MG63 (cell line): ENCODE measurements at regions not wholly inside any gene's neighbourhood (a gene's known extent, or its start where the extent isn't known, plus 50 kb on each side); places are given as distances from the start of the nearest gene placed in this dataset.

Experiments used
- DNase-seq: peaks from one replicate; pipeline ENCODE4 v3.0.0-alpha.2; 2020
- H3K27me3 ChIP-seq: fragments of 250-450 bp; sonication (Bioruptor Pico); 2 replicates; pipeline ENCODE4 v1.5.1; 2020; ENCODE audit warnings: mild to moderate bottlenecking, moderate library complexity
- H3K36me3 ChIP-seq: fragments of 250-450 bp; sonication (Bioruptor Pico); 2 replicates; pipeline ENCODE4 v1.5.1; 2020; ENCODE audit warnings: mild to moderate bottlenecking, moderate library complexity
- H3K4me3 ChIP-seq: fragments of 250-450 bp; sonication (Bioruptor Pico); 2 replicates; pipeline ENCODE4 v1.5.1; 2020; ENCODE audit warnings: mild to moderate bottlenecking, moderate library complexity
- H3K9me3 ChIP-seq: fragments of 250-450 bp; sonication (Bioruptor Pico); 2 replicates; pipeline ENCODE4 v1.5.1; 2020; ENCODE audit warnings: mild to moderate bottlenecking, moderate library complexity

DNA sequence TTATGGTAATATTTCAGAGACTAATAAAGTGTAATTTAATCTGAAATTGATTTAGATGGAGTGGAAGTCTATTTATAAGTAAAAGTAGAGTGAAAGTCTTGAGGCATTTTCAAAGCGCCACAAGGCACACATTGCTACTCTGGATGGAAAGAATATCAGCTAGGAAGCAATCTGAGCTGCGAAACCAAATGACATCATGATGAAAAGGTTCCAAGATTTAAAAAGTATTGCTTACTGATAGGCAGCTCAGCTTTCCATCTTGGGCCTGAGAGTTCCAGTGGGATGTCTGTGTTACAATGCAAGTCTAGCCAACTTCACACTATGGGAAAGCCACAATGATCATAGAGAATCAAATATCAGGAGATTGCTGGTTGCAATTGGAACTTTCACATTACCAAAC is 126.9 kb upstream of the VGLL2 start:
- no peak for DNase-seq

DNA sequence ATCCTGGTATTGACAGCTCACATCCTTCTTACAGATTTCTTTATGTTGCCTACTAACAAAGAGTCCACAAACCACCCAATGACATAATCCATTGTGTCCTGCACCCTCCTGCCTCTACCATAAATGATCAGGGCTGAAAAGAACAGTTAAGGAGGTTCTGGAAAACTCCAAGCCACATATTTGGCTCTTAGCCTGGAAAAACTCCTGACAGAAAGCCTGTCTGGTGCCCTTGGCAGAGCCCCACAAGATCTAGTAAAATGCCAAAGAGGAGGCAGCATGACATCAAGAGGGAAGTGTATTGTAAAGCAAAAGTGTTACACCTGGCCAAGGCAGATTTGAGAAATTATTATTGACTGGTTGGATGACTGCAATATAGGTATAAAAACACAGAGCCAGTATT is 126.4 kb upstream of the VGLL2 start:
- peak; percentile 6 for DNase-seq
- no peaks in the 10 kb centered on the region for H3K27me3 ChIP-seq
- H3K9me3 ChIP-seq = no peaks in the 10 kb centered on the region
- H3K4me3 ChIP-seq = no peak overlapping the region
- no peaks in the 10 kb centered on the region for H3K36me3 ChIP-seq

More for the DNA sequence above, 126.9 kb upstream of the VGLL2 start:
- no peaks in the 10 kb centered on the region for H3K36me3 ChIP-seq
- no peak overlapping the region for H3K4me3 ChIP-seq
- H3K9me3 ChIP-seq = no peaks in the 10 kb centered on the region
- H3K27me3 ChIP-seq = no peaks in the 10 kb centered on the region

DNA sequence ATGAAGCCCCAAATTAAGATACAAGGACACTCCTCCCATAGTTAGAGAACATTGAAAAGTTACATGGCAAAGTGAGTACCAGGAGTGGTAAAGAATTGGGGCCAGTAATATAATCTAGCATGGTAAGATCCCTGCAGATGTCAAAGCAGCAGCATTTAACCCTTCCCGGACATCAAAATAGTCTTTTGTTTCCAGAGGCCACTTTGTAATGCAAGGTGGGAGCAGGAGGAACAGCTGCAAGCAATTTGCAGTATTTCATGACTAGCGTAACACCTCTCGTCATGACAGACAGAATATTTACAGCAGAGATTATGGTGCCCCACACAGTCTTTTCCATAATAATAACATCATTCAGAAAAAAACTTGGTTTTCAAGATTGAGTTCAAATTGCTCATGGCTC is 123.2 kb upstream of the VGLL2 start:
- DNase-seq = no peak
- Histone ChIP-seq H3K4me3 (no peak overlapping the region), H3K27me3 (no peaks in the 10 kb centered on the region), H3K36me3 (no peaks in the 10 kb centered on the region), H3K9me3 (peaks cover 2% of the 10 kb centered on the region; the same call in 1 of the 2 replicates)

DNA sequence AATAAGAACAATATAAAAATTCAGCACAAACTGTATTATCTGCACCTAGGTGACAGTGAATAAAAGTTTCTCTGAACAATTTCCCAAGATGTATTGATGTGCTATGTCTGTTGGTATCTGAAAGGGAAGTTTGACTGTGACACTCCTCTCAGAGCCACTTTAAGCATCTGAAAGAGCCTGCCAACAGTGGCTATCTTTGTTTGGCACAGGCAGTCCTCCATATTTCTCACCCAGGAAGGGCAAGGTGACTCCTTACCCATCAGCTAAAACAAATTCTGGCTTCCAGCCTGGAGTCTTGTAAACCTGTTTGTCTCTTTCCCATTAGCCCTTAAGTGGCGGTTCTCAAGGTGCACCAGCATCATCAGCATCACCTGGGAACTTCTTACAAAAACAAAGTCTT is 122.4 kb upstream of the VGLL2 start:
- no peak overlapping the region for H3K4me3 ChIP-seq
- peaks cover 2% of the 10 kb centered on the region; the same call in 1 of the 2 replicates for H3K9me3 ChIP-seq
- no peaks in the 10 kb centered on the region for H3K27me3 ChIP-seq
- no peaks in the 10 kb centered on the region for H3K36me3 ChIP-seq
- no peak for DNase-seq

DNA sequence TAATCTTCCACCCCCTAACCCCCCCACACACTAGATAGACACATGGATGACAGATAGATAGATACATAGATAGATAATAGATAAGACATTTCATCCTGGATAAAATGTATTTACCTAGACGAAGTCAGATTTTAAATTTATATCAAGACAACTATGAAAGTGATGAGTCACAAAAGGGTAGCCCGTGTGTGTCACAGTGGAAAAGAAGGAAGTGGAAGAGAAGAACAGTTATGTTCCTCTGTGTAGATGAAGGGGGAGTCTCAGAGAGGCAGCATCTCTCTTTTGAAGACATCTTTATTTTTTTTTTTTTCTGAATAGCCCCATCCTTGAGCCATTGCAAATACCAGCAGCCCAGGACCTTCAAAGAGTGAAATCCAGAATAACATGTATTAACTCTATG is 121.7 kb upstream of the VGLL2 start:
- Histone ChIP-seq H3K9me3 (peaks cover 2% of the 10 kb centered on the region; the same call in 1 of the 2 replicates), H3K27me3 (no peaks in the 10 kb centered on the region), H3K36me3 (no peaks in the 10 kb centered on the region), H3K4me3 (no peak overlapping the region)
- DNase-seq = no peak

DNA sequence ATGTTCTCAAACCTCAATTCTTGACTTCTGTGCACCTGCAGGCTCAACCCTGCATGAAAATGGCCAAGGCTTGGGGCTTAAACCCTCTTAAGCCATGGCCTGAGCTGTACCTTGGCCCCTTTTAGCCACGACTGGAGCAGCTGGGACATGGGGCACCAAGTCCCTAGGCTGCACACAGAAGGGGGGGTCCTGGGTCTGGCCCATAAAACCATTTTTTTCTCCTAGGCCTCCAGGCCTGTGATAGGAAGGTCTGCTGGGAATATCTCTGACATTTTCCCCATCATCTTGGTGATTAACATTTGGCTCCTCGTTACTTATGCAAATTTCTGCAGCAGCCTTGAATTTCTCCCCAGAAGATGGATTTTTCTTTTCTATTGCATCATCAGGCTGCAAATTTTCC is 119.4 kb upstream of the VGLL2 start:
- Histone ChIP-seq H3K9me3 (peaks cover 2% of the 10 kb centered on the region; the same call in 1 of the 2 replicates), H3K4me3 (no peak overlapping the region), H3K36me3 (no peaks in the 10 kb centered on the region), H3K27me3 (no peaks in the 10 kb centered on the region)
- DNase-seq = no peak

DNA sequence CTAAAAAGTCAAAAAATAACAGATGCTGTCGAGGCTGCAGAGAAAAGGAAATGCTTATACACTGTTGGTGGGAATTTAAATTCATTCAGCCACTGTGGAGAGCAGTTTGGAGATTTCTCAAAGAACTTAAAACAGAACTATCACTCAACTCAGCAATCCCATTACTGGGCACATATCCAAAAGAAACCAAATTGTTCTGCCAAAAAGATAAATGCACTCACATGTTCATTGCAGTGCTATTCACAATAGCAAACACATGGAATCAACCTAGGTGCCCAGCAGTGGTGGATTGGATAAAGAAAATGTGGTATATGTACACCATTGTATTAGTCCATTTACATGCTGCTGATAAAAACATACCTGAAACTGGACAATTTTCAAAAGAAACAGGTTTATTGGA is 116.0 kb upstream of the VGLL2 start:
- H3K4me3 ChIP-seq = no peak overlapping the region
- no peaks in the 10 kb centered on the region for H3K36me3 ChIP-seq
- H3K27me3 ChIP-seq = no peaks in the 10 kb centered on the region
- no peak for DNase-seq
- H3K9me3 ChIP-seq = peaks cover 2% of the 10 kb centered on the region; the same call in 1 of the 2 replicates

DNA sequence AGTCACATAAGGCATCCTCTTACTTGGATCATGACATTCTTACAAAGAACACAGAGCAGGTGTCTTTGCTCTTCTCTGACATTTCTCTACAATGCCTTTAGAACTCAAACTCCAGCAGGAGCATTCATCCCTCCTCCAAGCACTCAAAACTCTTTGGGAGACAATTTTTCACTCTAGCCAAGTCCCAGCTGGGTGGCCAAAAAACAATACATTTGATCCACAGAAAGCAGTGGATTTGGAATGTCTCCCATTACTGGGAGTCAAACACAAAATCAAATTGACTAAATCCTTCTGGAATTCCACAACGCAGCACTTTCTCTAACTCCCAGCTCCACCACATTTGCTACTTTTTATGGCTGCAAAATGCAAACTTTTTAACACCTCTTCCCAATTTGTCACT is 108.6 kb upstream of the VGLL2 start:
- H3K4me3 ChIP-seq = no peak overlapping the region
- no peaks in the 10 kb centered on the region for H3K9me3 ChIP-seq
- no peaks in the 10 kb centered on the region for H3K27me3 ChIP-seq
- no peaks in the 10 kb centered on the region for H3K36me3 ChIP-seq
- no peak for DNase-seq

DNA sequence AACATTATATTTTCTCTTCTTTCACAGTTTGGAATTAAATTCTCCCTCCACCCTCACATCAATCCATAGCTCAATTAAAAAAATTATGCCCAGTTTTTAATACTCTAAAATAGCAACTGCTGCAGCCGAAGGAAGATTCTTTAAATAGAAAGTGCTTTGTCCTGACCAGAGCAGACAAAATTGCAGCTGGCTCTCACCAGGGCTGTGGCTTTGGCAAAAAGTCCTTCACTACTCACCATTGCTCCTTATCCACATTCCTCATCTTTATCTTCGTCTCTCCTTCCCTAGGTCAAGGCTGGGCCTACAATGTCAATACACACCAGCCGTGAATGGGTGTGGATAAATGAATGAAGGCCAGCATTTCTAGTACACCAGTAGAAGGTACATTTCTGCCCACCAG is 107.9 kb upstream of the VGLL2 start:
- no peak overlapping the region for H3K4me3 ChIP-seq
- no peaks in the 10 kb centered on the region for H3K36me3 ChIP-seq
- no peaks in the 10 kb centered on the region for H3K27me3 ChIP-seq
- H3K9me3 ChIP-seq = no peaks in the 10 kb centered on the region
- DNase-seq = no peak

DNA sequence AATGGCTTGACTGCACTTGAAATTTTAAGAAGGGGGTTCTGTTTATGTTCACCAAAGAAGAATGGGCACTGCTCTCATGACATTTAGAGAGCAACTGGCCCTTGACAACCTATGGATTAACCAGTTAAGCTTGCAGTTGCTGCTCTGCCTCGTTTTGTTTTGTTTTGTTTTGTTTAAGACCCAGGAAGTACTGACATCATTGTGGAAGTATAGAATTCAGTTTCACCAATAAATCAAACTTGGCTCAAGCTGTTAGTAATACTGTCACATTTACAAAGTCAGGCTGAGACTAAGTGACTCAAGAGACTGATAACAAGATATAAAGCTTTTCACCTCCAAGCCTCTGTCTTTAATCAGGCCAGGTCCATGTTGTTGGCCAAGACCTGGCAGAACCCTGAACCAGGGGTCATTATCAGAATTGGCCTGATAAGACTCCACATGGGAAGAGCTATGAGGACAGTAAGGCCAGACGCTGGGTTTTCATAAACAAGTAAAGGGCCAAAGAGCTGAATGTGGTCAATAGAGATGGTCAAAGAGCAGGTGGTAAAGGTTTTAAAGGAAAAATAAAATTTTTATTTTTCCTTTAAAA is 99.4 kb upstream of the VGLL2 start:
- no peaks in the 10 kb centered on the region for H3K36me3 ChIP-seq
- no peak for DNase-seq
- H3K4me3 ChIP-seq = no peak overlapping the region
- H3K9me3 ChIP-seq = no peaks in the 10 kb centered on the region
- no peaks in the 10 kb centered on the region for H3K27me3 ChIP-seq

DNA sequence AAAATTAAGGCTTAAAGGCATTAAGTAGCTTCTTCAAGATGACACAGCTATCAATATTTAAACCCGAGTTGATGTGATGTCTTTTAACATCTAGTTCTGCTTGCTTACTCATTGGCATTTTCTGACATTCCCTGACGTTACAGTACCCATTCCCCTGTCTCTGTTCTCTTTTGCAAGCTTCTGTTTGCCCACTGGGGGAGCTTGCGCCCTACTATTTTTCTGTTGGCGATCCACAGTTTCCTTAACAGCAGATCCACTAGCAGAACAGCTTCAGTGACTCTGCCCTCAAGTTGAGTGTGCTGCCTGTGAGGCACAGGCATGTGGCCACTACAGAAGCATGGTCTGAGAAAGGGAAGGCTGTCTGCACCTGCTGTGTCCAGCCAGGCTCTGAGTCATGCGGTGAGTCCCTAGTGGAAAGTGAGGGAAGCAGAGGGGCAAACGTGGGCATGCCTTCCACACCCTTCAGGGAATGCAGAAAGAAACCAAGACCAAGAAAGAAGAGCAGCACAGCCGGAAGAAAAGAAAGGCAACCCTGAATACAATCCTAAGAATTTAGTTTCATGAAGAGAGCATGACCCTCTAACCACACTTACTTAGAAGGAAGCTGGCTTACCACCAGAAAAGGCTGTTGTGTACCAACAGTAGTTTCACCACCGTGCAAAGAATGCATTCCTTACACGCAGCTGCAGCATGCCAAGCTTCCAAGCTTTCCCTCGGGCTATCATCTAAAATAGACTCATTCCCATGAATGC is 97.7 kb upstream of the VGLL2 start:
- peak; percentile 77 for DNase-seq
- Histone ChIP-seq H3K36me3 (no peaks in the 10 kb centered on the region), H3K27me3 (no peaks in the 10 kb centered on the region), H3K9me3 (peaks cover 2% of the 10 kb centered on the region; the same call in 1 of the 2 replicates), H3K4me3 (no peak overlapping the region)

DNA sequence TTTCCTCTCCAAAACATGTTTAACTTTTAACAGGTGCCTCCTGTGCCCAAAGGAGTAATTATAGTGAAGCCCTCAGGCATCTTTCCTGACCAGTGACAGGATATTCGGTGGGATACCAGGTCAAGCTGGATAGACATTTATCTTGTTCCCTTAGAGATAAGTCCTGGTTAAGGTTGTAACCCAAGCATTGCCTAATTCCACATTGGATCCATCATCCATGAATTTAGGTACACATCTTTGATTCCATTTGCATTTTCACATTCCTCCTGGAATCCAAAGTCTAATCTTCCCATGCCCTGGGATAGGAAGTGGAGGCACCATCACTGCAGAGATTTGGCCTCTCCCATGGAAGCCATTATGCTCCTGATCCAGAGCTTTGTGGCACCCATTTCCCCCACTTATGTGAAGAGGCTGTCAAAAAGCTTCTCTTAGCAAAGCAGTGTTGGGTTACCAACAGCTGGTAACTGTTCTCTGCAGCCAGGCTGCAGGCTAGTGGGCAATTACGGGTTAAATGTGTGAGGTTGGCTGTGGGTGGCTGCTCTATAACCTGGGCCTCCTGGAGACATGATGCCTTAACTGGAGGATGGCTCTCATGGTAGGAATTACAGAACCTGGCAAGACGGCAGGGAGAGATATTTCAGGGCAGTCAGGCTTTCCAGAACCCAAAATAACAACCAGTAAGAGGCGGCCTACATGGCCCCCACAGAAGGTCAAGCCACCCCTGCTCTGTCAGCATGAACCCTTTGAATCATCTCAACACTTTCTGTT is 96.9 kb upstream of the VGLL2 start:
- no peaks in the 10 kb centered on the region for H3K27me3 ChIP-seq
- peaks cover 2% of the 10 kb centered on the region; the same call in 1 of the 2 replicates for H3K9me3 ChIP-seq
- no peak for DNase-seq
- no peak overlapping the region for H3K4me3 ChIP-seq
- H3K36me3 ChIP-seq = no peaks in the 10 kb centered on the region

DNA sequence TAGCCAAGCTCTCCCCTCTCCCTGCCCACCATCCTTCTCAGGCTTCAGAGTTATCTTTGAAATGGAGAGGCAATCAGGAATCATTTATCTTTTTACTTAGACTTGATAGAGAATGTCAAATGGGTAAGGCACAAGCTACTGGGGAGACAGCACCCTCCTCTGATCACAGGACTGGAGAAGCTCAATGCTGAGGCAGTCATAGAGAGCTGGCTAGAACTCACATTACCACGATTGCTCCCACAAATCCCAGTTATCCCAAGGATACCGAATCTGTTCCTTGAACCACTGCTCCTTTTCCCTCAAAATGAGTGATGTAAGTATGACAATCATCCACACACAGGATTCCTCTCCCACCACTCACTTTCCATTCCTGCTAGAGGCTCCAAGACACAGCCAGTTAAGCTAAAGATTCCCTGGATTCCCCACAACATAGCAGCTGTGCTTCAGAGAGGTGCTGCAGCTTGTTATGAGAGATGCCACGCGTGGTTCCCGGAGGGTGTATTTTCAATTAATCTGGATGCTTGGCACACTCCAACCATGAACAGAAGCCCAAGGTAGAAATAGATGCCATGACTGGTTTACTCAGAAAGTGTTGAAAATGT is 96.2 kb upstream of the VGLL2 start:
- Histone ChIP-seq H3K36me3 (no peaks in the 10 kb centered on the region), H3K4me3 (no peak overlapping the region), H3K27me3 (no peaks in the 10 kb centered on the region), H3K9me3 (peaks cover 2% of the 10 kb centered on the region; the same call in 1 of the 2 replicates)
- no peak for DNase-seq

DNA sequence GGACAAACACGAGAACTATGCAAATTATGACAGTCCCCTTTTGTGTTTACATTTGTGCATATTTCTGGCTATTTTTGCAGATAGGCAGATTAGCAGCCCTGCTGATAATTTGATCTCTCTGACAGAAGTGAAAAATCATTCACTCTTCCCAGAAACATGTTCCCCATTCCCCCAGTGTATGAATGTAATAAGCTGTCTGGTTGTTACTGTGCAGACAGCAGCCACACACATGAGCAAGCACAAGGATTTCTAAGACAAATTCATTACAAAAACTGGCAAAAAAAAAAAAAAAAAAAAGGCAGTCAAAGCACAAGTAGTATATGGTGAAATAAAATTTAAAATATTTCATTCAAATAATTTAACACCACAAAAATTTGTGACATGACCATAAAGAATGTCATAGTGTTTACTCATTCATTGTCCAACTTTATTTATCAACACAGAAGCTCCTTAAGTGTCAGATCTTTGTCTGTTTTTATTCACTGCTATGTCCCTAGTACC is 95.5 kb upstream of the VGLL2 start:
- Histone ChIP-seq H3K27me3 (no peaks in the 10 kb centered on the region), H3K36me3 (no peaks in the 10 kb centered on the region), H3K9me3 (peaks cover 2% of the 10 kb centered on the region; the same call in 1 of the 2 replicates), H3K4me3 (no peak overlapping the region)
- DNase-seq = no peak

DNA sequence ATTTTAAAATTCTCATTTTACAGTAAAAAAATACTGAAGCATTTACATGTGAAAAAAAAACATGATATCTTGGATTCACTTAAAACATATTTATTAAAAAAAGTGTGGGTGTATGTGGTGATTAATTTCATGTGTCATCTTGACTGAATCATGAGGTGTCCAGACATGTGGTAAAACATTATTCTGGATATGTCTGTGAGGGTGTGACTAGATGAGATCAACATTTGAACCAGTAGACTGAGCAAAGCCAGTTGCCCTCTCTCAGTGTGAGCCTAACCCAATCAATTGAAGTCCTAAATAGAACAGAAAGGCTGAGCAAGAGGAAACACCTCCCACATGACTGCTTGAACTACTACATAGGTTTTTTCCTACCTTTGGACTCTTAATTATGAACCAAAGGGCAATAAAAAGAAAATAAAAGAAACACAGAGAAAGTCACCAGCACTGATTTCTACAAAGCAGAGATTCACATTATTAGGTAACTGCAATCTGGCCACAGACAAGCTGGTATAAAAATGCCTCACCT is 90.5 kb upstream of the VGLL2 start:
- Histone ChIP-seq H3K36me3 (no peaks in the 10 kb centered on the region), H3K4me3 (no peak overlapping the region), H3K9me3 (peaks cover 4% of the 10 kb centered on the region; the same call in 1 of the 2 replicates), H3K27me3 (no peaks in the 10 kb centered on the region)
- no peak for DNase-seq

DNA sequence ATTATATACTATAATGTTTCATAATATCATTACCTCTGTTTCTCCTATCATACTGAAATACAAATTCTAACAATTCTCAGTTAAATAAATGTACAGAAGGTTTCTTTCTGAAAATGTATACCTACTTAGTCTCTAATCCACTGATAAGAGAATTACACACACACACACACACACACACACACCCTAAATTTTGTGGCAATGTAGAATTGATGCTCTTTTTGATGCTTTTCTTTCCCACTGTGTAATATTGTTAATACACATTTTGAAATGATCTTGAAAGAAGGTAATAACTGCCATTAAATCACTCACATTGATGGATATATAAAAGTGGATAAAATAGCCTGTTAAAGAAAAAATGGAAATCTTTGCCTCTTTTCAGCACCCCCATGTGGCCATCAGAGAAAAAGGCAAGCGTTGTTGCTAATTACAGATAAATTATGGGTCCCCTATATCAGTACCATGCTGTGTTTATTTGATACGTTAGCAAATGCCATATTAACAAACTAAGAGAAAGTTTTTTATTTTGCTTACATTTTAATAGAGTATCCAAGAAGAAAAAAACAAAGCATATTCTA is 76.6 kb upstream of the VGLL2 start:
- no peak for DNase-seq
- Histone ChIP-seq H3K4me3 (no peak overlapping the region), H3K27me3 (no peaks in the 10 kb centered on the region), H3K36me3 (no peaks in the 10 kb centered on the region), H3K9me3 (no peaks in the 10 kb centered on the region)
